ENCODE measurements at regions not wholly inside any gene's neighbourhood (a gene's known extent, or its start where the extent isn't known, plus 50 kb on each side); places are given as distances from the start of the nearest gene placed in this dataset.

GRCh38 chr11:95379479-95379878, 148.5 kb upstream of the SESN3 start:
- peaks cover 4% of the 10 kb centered on the region for H3K27me3 Mint-ChIP-seq (ENCODE audit: low read depth)
- DNase-seq (no peak), ATAC-seq (no peak)
- no peak overlapping the region for H3K4me3 Mint-ChIP-seq
- H3K36me3 Mint-ChIP-seq (ENCODE audit: insufficient read depth), result no peaks in the 10 kb centered on the region
- no peaks in the 10 kb centered on the region for H3K9me3 Mint-ChIP-seq
- peaks cover 4% of the 10 kb centered on the region for H3K4me1 Mint-ChIP-seq (ENCODE audit: low read depth)

DNA sequence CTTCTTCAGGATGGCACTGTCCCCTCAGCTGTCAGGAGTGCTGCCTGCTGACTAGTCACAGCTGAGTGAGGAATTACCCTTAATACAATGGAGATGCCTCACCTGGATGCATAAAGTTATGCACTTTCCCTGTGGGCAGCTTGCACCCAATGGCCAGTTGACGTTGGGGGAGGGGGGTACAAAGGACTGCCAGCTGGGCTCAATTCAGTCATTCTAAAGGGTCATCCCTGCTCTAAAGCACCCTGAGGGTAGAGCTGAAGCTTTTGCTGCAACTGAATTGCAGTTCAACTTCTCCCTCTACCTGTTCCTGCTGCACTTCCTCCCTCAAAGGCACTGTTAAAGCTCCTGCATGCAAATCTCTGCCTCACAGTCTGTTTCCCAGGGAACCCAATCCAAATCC, 147.8 kb upstream of the SESN3 start:
- H3K9me3 Mint-ChIP-seq, result no peaks in the 10 kb centered on the region
- H3K4me3 Mint-ChIP-seq, result no peak overlapping the region
- no peaks in the 10 kb centered on the region for H3K36me3 Mint-ChIP-seq (ENCODE audit: insufficient read depth)
- peaks cover 4% of the 10 kb centered on the region for H3K4me1 Mint-ChIP-seq (ENCODE audit: low read depth)
- H3K27me3 Mint-ChIP-seq (ENCODE audit: low read depth), result peaks cover 4% of the 10 kb centered on the region
- no peak for DNase-seq
- no peak for ATAC-seq

DNA sequence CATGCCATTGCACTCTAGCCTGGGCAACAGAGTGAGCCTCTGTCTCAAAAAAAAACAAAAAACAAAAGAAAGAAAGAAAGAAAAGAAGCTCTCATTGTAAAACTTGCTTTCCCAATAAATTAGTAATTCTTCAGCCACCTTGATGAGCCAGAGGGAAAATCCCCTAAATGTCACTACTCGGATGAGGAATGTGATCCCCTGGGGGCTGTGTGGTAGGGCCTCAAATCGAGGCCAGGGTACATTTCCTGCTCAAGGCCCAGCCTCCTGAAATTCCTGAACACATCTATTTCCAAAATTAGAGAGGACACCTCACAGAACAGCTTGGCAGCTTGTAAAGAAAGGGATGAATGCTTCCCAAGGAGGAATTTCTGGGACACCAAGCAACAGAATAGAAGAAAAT, 147.1 kb upstream of the SESN3 start:
- H3K36me3 Mint-ChIP-seq (ENCODE audit: insufficient read depth), result no peaks in the 10 kb centered on the region
- peaks cover 4% of the 10 kb centered on the region for H3K4me1 Mint-ChIP-seq (ENCODE audit: low read depth)
- no peak for ATAC-seq
- no peaks in the 10 kb centered on the region for H3K9me3 Mint-ChIP-seq
- no peak overlapping the region for H3K4me3 Mint-ChIP-seq
- DNase-seq, result no peak
- peaks cover 4% of the 10 kb centered on the region for H3K27me3 Mint-ChIP-seq (ENCODE audit: low read depth)

DNA sequence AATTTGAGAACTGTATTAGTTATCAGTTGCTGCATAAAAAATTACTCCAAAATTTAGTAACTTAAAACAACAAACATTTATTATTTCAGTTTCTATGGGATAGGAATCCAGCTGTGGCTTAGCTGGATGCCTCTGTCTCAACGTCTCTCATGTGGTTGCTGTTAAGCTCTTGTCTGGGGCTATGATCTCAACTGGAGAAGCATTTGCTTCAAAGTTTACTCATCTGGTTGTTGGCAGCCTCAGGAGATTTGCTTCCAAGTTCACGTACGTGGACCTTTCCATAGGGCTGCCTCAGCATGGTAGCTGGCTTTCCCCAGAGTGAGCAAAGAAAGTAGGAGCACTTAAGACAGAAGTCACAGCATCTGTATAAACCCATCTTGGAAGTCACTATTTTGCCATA, 144.9 kb upstream of the SESN3 start:
- DNase-seq, result no peak
- no peak for ATAC-seq
- H3K4me1 Mint-ChIP-seq (ENCODE audit: low read depth), result no peaks in the 10 kb centered on the region
- H3K9me3 Mint-ChIP-seq, result no peaks in the 10 kb centered on the region
- no peaks in the 10 kb centered on the region for H3K36me3 Mint-ChIP-seq (ENCODE audit: insufficient read depth)
- peaks cover 2% of the 10 kb centered on the region for H3K27me3 Mint-ChIP-seq (ENCODE audit: low read depth)
- no peak overlapping the region for H3K4me3 Mint-ChIP-seq

DNA sequence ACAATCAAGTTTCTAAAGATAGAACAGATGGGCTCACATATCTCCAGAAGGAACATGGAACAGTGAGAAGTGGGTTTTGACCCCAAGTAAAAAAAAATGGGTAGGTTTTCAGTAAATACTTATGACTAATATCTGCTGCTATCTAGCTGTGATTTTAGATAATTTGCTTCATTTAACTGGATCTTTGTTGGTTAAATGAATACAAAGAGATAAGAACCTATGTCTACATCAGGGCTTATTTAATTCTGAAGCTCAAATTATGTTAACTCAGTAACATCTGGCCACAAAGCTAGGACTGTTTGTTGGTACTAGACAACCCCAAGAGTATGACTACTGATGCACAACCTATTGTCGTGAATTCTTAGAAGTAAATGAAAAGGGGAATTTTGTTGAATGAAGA, 144.4 kb upstream of the SESN3 start:
- ATAC-seq (no peak), DNase-seq (no peak)
- peaks cover 2% of the 10 kb centered on the region for H3K27me3 Mint-ChIP-seq (ENCODE audit: low read depth)
- no peaks in the 10 kb centered on the region for H3K36me3 Mint-ChIP-seq (ENCODE audit: insufficient read depth)
- H3K4me1 Mint-ChIP-seq (ENCODE audit: low read depth), result no peaks in the 10 kb centered on the region
- no peak overlapping the region for H3K4me3 Mint-ChIP-seq
- H3K9me3 Mint-ChIP-seq, result no peaks in the 10 kb centered on the region

DNA sequence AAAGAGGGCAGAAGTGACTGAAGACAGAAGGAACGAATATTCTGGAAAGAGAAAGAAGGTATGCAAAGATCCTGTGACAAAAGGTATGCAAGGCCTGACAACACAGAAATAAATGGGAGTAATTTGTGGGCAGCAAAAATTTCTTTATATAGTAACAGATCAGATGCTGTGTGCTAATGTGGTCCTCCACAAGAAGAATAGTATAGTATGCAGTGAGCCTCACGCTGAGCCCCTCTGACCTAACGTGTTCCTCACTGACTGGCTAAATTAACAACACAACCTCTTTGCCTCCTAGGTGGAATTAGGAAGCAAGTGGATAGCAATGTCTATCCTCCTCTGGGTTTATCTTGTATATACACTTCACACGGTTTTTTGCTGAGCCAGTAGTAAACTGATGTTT, 143.1 kb upstream of the SESN3 start:
- Mint-ChIP-seq H3K4me3 (no peak overlapping the region), H3K27me3 (ENCODE audit: low read depth) (peaks cover 2% of the 10 kb centered on the region), H3K4me1 (ENCODE audit: low read depth) (no peaks in the 10 kb centered on the region), H3K9me3 (no peaks in the 10 kb centered on the region), H3K36me3 (ENCODE audit: insufficient read depth) (no peaks in the 10 kb centered on the region)
- no peak for ATAC-seq
- DNase-seq, result no peak

- H3K4me1 Mint-ChIP-seq (ENCODE audit: low read depth), result no peaks in the 10 kb centered on the region
- H3K27me3 Mint-ChIP-seq (ENCODE audit: low read depth), result peaks cover 4% of the 10 kb centered on the region
- H3K4me3 Mint-ChIP-seq, result no peak overlapping the region
- H3K9me3 Mint-ChIP-seq, result no peaks in the 10 kb centered on the region
- ATAC-seq (no peak), DNase-seq (no peak)
- H3K36me3 Mint-ChIP-seq (ENCODE audit: insufficient read depth), result no peaks in the 10 kb centered on the region
Measured at GRCh38 chr11:95373241-95373640, 142.2 kb upstream of the SESN3 start.

GRCh38 chr11:95372097-95372656, 141.2 kb upstream of the SESN3 start:
- no peak for ATAC-seq
- Mint-ChIP-seq H3K9me3 (no peaks in the 10 kb centered on the region), H3K27me3 (ENCODE audit: low read depth) (peaks cover 4% of the 10 kb centered on the region), H3K36me3 (ENCODE audit: insufficient read depth) (no peaks in the 10 kb centered on the region), H3K4me3 (no peak overlapping the region), H3K4me1 (ENCODE audit: low read depth) (no peaks in the 10 kb centered on the region)
- no peak for DNase-seq

- ATAC-seq (no peak), DNase-seq (no peak)
- Mint-ChIP-seq H3K4me1 (ENCODE audit: low read depth) (no peaks in the 10 kb centered on the region), H3K4me3 (no peak overlapping the region), H3K9me3 (no peaks in the 10 kb centered on the region), H3K27me3 (ENCODE audit: low read depth) (peaks cover 2% of the 10 kb centered on the region), H3K36me3 (ENCODE audit: insufficient read depth) (no peaks in the 10 kb centered on the region)
Measured at GRCh38 chr11:95371153-95371552, 140.2 kb upstream of the SESN3 start.

DNA sequence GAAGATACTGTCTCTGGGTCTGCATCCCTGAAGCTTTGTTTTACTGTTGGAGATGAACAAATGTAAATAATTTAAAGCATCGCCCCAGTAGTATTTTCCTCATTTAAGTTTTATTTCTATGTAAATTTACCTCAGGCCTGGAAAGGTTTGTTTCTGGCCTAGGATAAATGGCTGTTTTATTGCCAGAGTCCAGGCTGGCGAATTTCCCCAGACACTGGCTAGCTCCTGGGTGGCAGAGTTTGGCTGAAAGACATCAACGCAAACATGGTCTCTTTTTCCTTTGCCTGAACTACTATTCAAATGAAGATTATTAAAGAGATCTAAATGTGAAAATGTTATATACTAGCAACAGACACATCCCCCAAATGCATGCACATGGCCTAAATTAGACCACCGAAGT, 136.7 kb upstream of the SESN3 start:
- Mint-ChIP-seq H3K27me3 (ENCODE audit: low read depth) (peaks cover 2% of the 10 kb centered on the region), H3K4me1 (ENCODE audit: low read depth) (peaks cover 7% of the 10 kb centered on the region), H3K9me3 (no peaks in the 10 kb centered on the region), H3K36me3 (ENCODE audit: insufficient read depth) (no peaks in the 10 kb centered on the region), H3K4me3 (no peak overlapping the region)
- no peak for DNase-seq
- ATAC-seq, result no peak

DNA sequence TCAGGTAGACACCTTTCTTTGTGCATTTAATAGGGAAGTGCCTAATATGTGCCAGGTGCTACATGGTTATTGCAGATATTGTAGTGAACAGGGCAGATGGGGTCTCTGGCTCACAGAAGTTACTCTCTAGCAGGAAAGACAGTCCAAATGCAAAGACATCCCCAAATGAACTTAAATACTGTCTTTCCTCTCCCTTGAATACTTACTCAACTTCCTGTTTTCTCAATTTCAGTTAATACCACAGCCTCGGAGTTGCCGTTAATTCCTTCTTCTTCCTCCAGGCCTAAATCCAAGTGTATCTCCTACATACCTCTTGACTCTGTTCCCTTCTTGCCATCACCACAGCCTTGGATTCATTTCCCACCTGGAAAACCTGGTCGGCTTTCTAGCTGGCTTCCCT, 134.3 kb upstream of the SESN3 start:
- H3K4me3 Mint-ChIP-seq, result no peak overlapping the region
- H3K36me3 Mint-ChIP-seq (ENCODE audit: insufficient read depth), result no peaks in the 10 kb centered on the region
- ATAC-seq (no peak), DNase-seq (no peak)
- peaks cover 2% of the 10 kb centered on the region for H3K27me3 Mint-ChIP-seq (ENCODE audit: low read depth)
- no peaks in the 10 kb centered on the region for H3K9me3 Mint-ChIP-seq
- peaks cover 7% of the 10 kb centered on the region for H3K4me1 Mint-ChIP-seq (ENCODE audit: low read depth)

- ATAC-seq, result no peak
- no peaks in the 10 kb centered on the region for H3K36me3 Mint-ChIP-seq (ENCODE audit: insufficient read depth)
Measured at GRCh38 chr11:95364324-95365295, 133.6 kb upstream of the SESN3 start.

DNA sequence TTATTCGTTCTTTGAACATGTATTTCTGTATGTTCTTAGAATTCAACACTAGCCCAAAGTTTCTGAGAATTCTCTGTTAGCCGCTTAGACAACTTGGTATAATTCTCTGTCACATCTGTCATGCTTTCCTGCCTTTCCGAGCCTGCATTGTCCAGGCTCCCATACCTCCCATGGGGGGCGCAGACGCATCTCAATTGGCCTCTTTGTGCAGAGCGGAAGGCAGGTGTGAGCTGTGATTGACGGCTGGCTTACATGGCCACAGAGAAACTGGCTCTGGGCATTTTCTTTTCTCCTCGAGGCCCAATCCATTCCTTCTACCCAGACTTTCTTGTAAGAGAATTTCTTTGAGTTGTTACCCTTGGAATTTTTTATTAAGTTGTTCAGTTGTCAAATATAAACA, 132.7 kb upstream of the SESN3 start:
- no peak for DNase-seq
- Mint-ChIP-seq H3K36me3 (ENCODE audit: insufficient read depth) (no peaks in the 10 kb centered on the region), H3K4me1 (ENCODE audit: low read depth) (peaks cover 7% of the 10 kb centered on the region), H3K4me3 (no peak overlapping the region), H3K27me3 (ENCODE audit: low read depth) (no peaks in the 10 kb centered on the region), H3K9me3 (no peaks in the 10 kb centered on the region)
- ATAC-seq, result no peak

More at GRCh38 chr11:95364324-95365295, 133.6 kb upstream of the SESN3 start:
- Mint-ChIP-seq H3K27me3 (ENCODE audit: low read depth) (peaks cover 2% of the 10 kb centered on the region), H3K4me1 (ENCODE audit: low read depth) (peaks cover 7% of the 10 kb centered on the region), H3K4me3 (no peak overlapping the region), H3K9me3 (no peaks in the 10 kb centered on the region)
- no peak for DNase-seq

GRCh38 chr11:95363164-95363563, 132.2 kb upstream of the SESN3 start:
- H3K36me3 Mint-ChIP-seq (ENCODE audit: insufficient read depth), result no peaks in the 10 kb centered on the region
- H3K9me3 Mint-ChIP-seq, result no peaks in the 10 kb centered on the region
- no peaks in the 10 kb centered on the region for H3K27me3 Mint-ChIP-seq (ENCODE audit: low read depth)
- ATAC-seq (no peak), DNase-seq (no peak)
- no peak overlapping the region for H3K4me3 Mint-ChIP-seq
- H3K4me1 Mint-ChIP-seq (ENCODE audit: low read depth), result peaks cover 7% of the 10 kb centered on the region

- no peaks in the 10 kb centered on the region for H3K9me3 Mint-ChIP-seq
- DNase-seq (no peak), ATAC-seq (no peak)
- H3K27me3 Mint-ChIP-seq (ENCODE audit: low read depth), result no peaks in the 10 kb centered on the region
- H3K4me1 Mint-ChIP-seq (ENCODE audit: low read depth), result peaks cover 7% of the 10 kb centered on the region
- no peak overlapping the region for H3K4me3 Mint-ChIP-seq
- H3K36me3 Mint-ChIP-seq (ENCODE audit: insufficient read depth), result no peaks in the 10 kb centered on the region
Measured at GRCh38 chr11:95361180-95361579, 130.2 kb upstream of the SESN3 start.

Data from activated T-cell treated with anti-CD3 and anti-CD28 coated beads, Interleukin-2, amount 50 U/mL, for 4 hours (primary cell).